HG03342 (cell line): ENCODE measurements at regions not wholly inside any gene's neighbourhood (a gene's known extent, or its start where the extent isn't known, plus 50 kb on each side); places are given as distances from the start of the nearest gene placed in this dataset.

Source experiments
- ATAC-seq: cut with Tn5 transposase; IDR thresholded peaks from one replicate; pipeline ENCODE4 v1.9.1; 2021; ENCODE audit warnings: mild to moderate bottlenecking, moderate library complexity; ENCODE audit not compliant: unreplicated experiment

- ATAC-seq = no peak
Measured at GRCh38 chr5:103498800-103499551, 63.6 kb downstream of the NUDT12 start.

GRCh38 chr5:103498211-103498610, 64.4 kb downstream of the NUDT12 start:
- ATAC-seq = no peak

GRCh38 chr5:103497781-103498180, 64.8 kb downstream of the NUDT12 start:
- no peak for ATAC-seq

GRCh38 chr5:103490030-103490739, 72.4 kb downstream of the NUDT12 start:
- ATAC-seq = no peak

- no peak for ATAC-seq
Measured at GRCh38 chr5:103489307-103489706, 73.3 kb downstream of the NUDT12 start.

GRCh38 chr5:103487822-103488493, 74.6 kb downstream of the NUDT12 start:
- ATAC-seq = peak; percentile 67

- no peak for ATAC-seq
Measured at GRCh38 chr5:103487218-103487617, 75.4 kb downstream of the NUDT12 start.

GRCh38 chr5:103486739-103487138, 75.8 kb downstream of the NUDT12 start:
- no peak for ATAC-seq

GRCh38 chr5:103480246-103480645, 82.3 kb downstream of the NUDT12 start:
- no peak for ATAC-seq

- no peak for ATAC-seq
Measured at GRCh38 chr5:103477678-103478077, 84.9 kb downstream of the NUDT12 start.

- no peak for ATAC-seq
Measured at GRCh38 chr5:103476811-103477210, 85.8 kb downstream of the NUDT12 start.

- peak; percentile 56 for ATAC-seq
Measured at GRCh38 chr5:103475629-103476240, 86.9 kb downstream of the NUDT12 start.

GRCh38 chr5:103474677-103475076, 87.9 kb downstream of the NUDT12 start:
- ATAC-seq = no peak

GRCh38 chr5:103473725-103474124, 88.9 kb downstream of the NUDT12 start:
- no peak for ATAC-seq

GRCh38 chr5:103472830-103473229, 89.8 kb downstream of the NUDT12 start:
- no peak for ATAC-seq

- no peak for ATAC-seq
Measured at GRCh38 chr5:103472265-103472664, 90.3 kb downstream of the NUDT12 start.

GRCh38 chr5:103469288-103470040, 93.1 kb downstream of the NUDT12 start:
- no peak for ATAC-seq

GRCh38 chr5:103467831-103468230, 94.8 kb downstream of the NUDT12 start:
- ATAC-seq = no peak

- no peak for ATAC-seq
Measured at GRCh38 chr5:103466495-103466894, 96.1 kb downstream of the NUDT12 start.

GRCh38 chr5:103465891-103466290, 96.7 kb downstream of the NUDT12 start:
- ATAC-seq = no peak
